ENCODE measurements at regions not wholly inside any gene's neighbourhood (a gene's known extent, or its start where the extent isn't known, plus 50 kb on each side); places are given as distances from the start of the nearest gene placed in this dataset.
"Not testable (repeated sequence)": the region's sequence is repeated elsewhere in the genome, so short reads cannot be mapped to it uniquely, and the experiment has no call there.

- not testable (repeated sequence) for DNase-seq
Measured at GRCh38 chr1:74949348-74949747, 184.8 kb upstream of the LHX8 start.

- not testable (repeated sequence) for DNase-seq
Measured at GRCh38 chr1:74951981-74952380, 182.2 kb upstream of the LHX8 start.

GRCh38 chr1:74952786-74953185 lies 181.4 kb upstream of the LHX8 start:
- no peak for DNase-seq

GRCh38 chr1:74953622-74954021 lies 180.6 kb upstream of the LHX8 start:
- DNase-seq: no peak

- no peak for DNase-seq
Measured at GRCh38 chr1:74963120-74963519, 171.1 kb upstream of the LHX8 start.

- DNase-seq: no peak
Measured at GRCh38 chr1:74964508-74965102, 169.6 kb upstream of the LHX8 start.

GRCh38 chr1:74969566-74970135 lies 164.5 kb upstream of the LHX8 start:
- no peak for DNase-seq

GRCh38 chr1:74971982-74972381 lies 162.2 kb upstream of the LHX8 start:
- no peak for DNase-seq

- DNase-seq: no peak
Measured at GRCh38 chr1:74976491-74976890, 157.7 kb upstream of the LHX8 start.

GRCh38 chr1:74992448-74992847 lies 141.7 kb upstream of the LHX8 start:
- not testable (repeated sequence) for DNase-seq

- no peak for DNase-seq
Measured at GRCh38 chr1:74995821-74996220, 138.4 kb upstream of the LHX8 start.

- no peak for DNase-seq
Measured at GRCh38 chr1:75010547-75010946, 123.6 kb upstream of the LHX8 start.

GRCh38 chr1:75014250-75014649 lies 119.9 kb upstream of the LHX8 start:
- DNase-seq: no peak

GRCh38 chr1:75023005-75023404 lies 111.2 kb upstream of the LHX8 start:
- no peak for DNase-seq

- no peak for DNase-seq
Measured at GRCh38 chr1:75034376-75034775, 99.8 kb upstream of the LHX8 start.

- peak; percentile 50 for DNase-seq
Measured at GRCh38 chr1:75035536-75035935, 98.7 kb upstream of the LHX8 start.

GRCh38 chr1:75053207-75053606 lies 81.0 kb upstream of the LHX8 start:
- no peak for DNase-seq

GRCh38 chr1:75058424-75058823 lies 75.8 kb upstream of the LHX8 start:
- DNase-seq: no peak

- DNase-seq: no peak
Measured at GRCh38 chr1:75062111-75062510, 72.1 kb upstream of the LHX8 start.

- no peak for DNase-seq
Measured at GRCh38 chr1:75067975-75068374, 66.2 kb upstream of the LHX8 start.

- DNase-seq: no peak
Measured at GRCh38 chr1:75074831-75075395, 59.3 kb upstream of the LHX8 start.

GRCh38 chr1:75079538-75080290 lies 54.5 kb upstream of the LHX8 start:
- no peak for DNase-seq

- DNase-seq: no peak
Measured at GRCh38 chr1:75083223-75083622, 51.0 kb upstream of the LHX8 start.
